Activated CD8-positive, alpha-beta memory T cell treated with anti-CD3 and anti-CD28 coated beads, Interleukin-2, amount 50 U/mL, for 4 hours (primary cell): ENCODE measurements at regions not wholly inside any gene's neighbourhood (a gene's known extent, or its start where the extent isn't known, plus 50 kb on each side); places are given as distances from the start of the nearest gene placed in this dataset.
"Not testable (repeated sequence)": the region's sequence is repeated elsewhere in the genome, so short reads cannot be mapped to it uniquely, and the experiment has no call there.

Experiments used
- DNase-seq: peaks from one replicate; pipeline ENCODE4 v3.0.0-alpha.2; 2020

DNA sequence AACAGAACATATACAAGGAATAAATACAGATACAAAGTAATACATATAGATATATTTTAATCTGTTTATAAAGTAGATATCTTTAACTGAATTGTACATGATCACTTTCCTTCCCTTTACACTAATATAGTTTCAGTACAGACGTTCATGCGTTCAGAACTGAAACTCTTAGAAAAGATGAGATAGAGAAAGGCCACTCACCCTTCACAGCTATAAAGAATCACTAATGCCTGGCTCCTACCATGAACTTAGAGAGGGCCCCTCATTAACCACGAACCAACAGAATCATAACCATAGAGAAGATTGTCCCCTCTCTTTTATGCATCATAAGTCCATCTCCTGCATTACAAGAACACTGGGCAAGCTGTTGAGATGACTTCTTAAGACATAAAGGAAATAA is 399.0 kb downstream of the COG6 start:
- not testable (repeated sequence) for DNase-seq

DNA sequence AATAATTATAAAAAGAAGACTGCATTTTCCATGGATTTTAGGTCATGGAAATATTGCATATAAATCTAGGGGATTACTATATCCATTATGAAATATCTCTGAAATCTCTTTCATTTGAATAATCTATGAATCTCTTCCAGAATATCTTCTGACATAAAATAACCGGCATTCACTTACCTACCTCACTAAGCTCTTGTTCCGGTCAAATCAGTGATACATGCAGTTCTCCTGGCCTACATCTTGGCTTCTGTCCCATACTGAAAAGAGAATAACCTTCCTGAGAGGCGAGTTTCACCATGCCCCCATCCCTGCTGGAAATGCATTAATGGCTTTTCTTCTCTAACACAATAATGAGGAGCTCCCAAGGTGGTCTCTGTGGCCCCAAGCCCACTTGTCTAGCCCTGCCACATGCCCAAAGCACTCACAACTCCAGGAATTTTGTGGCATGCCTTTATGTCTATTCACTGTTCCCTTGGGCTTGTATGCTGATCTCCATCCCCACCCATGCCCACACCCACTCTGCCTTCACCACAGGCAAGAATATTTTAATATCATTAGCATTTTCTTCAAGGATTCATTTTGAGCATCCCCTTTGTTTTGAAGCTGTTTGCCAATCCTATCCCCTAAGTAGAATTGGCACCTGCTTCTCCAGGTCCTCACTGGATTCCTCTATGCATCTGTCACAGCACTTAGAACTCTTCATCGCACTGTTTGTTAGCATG is 401.6 kb downstream of the COG6 start:
- DNase-seq, result no peak

DNA sequence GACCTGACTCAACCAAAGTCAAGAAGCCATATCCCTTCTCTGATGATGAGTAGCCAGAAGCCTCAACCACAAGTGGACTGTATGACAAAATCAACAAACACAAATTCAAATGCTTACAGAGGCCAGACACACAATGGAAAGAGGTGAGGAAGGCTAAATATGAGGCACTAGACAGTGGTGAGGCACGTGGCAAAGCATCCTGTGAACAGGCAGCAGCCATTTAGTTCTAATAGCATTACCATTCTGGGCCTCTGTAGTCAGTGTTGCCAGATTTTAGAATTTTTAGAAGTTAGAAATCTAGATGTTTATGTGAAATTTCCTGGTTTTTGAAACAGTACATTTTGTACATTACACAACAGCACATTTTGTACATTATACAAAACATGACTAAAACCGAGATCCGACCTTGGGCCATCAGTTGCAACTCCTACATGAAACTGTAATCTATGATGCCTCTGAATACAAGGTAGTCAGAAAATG is 403.3 kb downstream of the COG6 start:
- no peak for DNase-seq

DNA sequence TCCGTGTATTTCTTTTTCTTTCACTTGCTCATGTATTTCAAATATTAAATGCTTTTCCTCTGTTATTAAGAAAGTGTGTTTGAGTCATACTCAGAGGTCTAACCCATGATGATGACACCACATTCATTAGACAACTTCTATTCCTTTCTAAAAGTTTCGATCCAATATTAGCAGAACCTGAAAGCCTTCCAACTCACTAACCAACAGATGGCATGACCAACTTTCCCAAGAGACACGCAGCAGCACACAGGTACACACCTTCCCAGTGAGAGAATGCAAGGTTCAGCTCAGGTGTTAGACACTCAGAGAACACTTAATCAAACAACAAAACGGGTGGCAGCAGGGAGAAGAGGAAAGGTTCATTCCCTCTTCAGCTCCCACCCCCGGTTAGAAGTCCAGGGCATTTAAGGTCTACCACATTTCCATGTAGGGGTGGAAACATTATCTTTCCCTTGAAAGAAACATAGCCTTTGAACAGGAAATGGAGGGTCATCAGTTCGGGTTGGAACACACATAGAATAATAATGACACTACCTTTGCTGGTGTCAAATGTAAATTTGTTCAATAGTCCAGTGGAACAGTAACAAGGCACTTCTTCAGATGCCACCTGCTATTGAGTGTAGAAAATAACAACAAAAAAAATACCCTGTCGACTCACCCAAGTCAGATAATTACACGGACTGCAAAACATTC is 404.2 kb downstream of the COG6 start:
- no peak for DNase-seq

DNA sequence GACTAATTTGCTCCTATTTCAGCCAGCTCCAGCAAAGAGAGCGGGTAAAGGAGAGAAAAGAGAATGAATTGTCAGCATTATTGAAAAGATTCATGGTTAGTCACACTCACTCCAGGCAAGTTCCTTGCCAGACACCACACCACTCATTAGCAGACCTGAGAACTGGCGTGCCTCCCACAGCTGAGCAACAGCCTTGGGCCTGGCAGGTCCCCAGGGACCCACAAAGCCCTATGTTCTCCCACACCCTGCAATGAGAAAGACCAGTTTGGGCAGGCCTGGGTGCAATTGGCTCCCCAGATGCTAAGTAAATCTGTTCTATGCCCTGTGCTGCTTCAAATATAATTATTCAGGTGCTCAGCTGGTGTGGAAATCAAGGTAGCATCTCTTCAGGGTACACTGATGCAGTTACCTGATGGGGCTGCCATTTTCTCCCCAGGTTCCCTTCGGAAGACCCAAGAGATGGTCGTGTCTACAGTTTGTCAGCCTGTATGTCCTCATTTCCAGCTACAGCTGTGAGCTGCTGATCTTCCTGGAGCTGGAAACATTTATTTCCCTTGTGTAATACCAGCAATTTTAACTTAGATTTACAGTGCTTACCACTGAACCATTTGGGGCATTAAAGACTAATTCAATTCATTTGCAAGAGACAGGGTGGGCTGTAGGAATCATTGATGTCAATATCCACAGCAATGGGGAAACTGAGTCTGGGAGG is 405.0 kb downstream of the COG6 start:
- DNase-seq, result no peak

DNA sequence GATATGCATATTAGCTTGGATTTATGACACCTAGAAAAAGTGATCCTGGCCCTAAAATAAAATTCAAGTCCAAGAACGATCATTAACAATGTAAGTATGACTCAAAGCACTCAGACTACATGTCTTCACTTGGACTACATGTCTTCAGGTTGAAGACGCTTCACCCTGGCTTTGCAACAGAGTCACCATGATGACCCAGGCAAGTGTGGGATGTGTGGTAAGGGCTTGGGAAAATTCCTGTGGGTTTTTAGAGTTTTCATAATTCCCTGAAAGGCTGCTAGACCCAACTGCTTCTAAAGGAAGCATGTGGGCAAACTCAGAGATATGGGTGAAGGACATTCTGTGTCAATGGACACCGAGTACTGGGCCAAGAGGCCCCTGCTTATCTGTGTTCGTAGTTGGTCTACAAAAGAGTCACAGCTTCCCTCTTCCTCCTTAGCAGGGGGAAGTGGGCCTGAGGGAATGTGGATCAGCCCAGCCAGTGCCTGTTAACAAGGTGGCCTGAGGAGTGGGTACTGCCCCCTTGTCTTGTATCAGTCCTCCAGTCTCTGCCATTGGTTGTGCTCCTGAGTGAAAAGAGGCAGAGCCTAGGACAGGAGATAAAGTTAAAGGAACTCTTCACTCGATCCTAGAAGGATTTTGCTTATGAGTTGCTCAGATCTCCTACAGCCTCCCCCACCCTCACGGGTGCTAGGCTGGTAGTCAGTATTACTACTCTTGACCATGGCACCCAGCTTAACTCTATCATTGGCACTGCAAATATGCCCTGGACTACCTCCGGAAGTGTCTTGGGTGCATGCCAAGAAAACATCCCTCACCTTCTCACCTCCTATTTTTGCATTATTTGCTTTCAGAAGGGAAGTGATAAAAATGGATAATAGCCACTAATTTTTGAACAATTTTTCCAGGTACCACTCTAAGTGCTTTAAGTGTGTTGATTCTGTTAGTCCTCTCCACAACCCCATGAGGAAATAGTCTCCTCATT is 406.3 kb downstream of the COG6 start:
- no peak for DNase-seq

DNA sequence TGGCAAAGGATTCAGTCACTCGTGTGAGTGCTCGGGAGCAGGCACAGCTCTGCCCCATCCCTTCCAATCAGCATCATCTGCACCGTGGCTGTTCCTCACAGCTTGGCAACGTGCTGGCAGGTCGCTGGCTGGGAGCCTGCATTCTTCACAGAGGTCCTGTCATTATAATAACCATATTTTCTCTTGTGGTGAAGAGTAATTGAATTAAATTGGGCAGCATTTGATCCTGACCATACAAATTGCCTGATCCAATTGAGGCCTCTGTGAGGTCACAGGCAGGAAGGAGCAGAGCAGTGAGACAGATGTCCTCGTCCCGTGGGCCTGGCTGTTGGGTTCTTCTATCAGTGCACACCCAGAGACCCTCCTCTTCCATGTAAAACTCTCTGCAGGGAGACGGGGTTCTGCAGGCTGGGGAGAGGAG is 407.8 kb downstream of the COG6 start:
- DNase-seq, result no peak

DNA sequence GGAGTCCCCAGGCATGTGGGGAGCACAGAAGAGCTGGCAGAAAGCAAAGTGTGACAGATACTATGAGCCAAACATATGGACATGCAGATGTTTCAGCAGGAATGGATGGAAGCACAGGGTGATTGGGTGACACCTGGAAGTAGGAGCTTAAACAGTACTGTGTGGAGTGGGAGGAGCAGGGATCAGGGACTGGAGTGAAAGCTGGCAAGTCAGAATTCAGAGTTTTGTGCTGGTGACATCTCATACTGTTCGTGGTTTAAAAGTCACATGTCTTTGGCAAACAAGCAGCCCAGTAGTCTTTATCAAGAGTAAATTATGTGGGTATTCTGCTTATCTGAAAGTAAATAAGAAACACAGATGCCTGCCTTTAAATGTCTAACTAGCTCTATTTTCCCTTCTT is 408.2 kb downstream of the COG6 start:
- no peak for DNase-seq

DNA sequence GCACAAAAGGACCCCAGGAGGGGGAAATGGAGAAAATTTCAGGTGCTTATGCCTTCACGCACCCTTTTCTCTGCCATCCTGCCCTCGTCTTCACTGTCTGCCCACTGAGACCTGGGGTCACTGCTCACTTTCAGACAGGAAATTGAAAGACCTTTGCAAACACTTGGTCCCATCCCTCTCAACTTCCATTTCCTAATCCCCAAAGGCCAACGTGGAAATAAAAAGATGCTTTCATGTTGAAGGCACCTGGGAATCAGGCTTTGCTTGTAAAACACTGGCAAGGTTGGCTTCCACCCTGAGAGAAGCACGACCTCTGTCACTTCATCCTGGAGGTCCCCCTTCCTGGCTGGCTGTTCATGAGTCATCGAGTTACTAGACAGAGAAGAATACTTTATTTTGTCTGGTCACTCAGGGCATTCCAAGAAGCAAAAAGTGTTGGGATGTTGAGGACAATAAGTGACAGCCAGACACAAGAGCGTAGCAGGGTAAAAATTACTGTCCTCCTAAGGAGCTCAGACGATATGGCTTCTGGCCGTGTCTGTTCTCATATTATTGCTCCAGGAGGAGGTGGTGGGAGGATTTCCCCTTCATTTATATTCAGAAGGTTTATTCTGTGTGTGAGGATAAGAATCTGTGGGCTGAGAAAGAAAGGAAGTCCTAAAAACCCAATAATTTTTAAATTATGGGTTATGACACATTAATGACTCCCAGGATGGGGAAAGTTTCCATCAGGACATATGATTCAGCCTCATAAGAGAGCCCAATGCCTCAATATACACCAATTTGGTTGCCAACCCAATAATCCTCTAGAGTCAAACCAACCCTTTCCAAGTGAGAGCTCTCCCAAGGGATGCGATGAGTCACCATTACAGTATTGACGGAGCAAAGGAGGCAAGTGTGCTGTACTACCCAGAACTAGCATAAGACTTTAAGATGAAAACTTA is 409.0 kb downstream of the COG6 start:
- DNase-seq, result no peak

DNA sequence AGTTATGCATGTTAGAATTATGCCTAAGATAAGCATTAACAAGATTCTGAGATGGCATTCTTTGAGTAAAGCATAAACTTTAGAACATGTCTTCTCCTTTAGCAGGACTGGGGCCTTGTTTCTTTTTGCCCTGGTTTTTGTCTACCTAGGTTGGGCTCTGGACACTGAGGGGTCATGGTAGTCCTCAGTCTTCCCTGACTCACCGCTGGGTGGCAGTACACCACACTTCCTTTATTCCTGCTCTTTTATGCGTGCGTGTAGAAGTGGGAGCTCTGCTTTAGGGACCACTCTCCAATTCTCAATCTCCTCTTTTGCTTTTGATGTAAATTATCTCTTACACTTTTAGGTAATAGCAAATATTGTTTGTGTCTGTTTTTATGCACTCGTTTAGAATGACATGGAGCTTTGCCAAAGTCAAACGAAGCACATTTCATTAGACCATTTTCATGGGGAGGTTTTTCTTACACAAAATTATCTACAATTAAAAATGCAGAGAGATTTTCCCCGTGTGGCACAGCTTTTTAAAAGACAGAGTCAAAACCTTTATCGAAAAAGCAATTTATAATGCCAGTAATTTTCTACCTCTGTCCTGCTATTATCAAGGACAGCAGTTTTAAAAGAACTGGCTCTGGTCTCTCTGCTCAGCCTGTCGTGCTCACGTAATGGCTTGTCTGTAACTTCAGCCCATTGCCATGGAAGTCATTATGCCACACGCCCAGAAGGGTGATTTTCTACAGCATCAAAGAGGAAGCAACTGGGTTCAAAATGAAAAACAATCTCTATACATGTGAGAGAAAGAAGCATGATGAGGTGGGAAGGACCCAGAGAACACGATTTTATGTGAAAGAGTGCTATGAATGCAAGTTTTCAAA is 413.9 kb downstream of the COG6 start:
- peak; percentile 79 for DNase-seq

DNA sequence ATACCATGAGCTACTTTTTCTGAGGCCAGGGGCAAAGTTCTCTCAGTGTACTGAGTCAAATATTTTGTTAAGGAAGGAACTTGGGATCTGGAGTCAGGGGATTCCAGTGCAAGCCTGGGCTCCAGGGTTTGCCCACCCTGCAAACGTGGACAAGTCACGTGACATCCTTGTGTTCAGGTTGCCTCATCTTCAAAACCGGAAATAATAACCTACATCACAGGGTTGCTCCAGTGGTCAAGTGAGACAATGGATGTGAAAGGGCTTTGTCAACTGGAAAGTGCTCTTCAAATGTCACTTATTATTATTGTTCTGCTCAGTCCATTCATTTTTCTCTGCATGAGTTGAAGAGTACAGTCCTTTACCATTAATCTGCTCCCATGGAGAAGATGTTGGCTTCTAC is 414.9 kb downstream of the COG6 start:
- no peak for DNase-seq

DNA sequence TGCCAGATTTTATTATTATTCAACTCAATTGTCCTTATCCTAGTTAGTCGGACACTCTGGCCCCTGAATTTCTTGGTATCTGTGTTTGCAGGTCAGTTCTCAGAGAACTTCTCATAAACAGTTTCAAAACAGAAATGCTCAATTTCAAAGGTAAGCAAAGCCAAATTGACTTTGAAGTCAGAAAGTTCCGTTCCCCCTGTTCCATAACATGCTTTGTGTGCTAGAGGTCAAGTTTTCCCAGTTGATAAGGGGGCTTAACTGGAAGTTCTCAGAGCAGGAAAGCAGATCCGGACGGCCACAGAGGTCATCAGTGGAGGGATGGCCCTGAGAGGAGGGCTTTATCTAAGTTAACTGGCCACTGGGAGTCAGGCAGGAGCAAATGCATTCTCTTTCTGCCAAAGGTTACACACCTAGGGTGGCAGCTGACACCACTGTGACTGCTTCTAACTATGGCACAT is 417.2 kb downstream of the COG6 start:
- DNase-seq, result no peak

DNA sequence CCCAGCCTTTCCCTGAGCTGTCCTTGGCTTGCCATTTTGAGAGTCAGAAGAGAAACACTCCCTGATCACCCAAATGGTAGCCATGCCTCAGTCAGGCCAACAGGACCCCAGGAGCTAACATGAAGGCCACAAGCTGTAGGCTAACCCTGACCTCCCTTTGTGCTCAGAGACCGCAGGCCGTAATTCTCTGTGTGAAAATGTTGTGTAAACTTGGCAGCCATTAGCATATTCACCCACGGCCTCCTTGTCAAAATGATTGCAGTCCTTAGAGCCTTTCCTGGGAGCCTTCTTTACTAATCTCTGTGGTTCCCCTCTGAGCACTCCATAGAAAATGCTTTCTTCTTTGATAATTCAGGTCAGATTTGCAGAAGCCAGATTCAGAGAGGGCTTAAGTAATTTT is 418.9 kb downstream of the COG6 start:
- no peak for DNase-seq

DNA sequence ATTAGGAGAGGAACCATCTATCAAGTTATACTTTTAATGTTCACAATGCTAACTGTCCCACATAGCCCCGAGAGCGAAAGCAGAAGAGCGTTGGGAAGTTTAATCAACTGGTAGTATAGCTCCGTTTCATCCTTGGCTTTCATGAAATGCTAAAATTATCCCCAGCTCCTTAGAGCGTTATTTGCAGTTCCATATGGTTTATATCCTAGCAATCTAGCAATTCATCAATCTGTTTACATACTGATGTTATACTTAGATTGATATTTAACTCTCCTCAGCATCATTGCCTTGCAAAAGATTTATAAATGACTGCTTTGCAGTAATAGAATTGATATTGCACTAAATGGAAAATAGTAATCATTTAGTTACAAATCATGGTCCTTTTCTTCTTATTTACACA is 419.8 kb downstream of the COG6 start:
- no peak for DNase-seq

DNA sequence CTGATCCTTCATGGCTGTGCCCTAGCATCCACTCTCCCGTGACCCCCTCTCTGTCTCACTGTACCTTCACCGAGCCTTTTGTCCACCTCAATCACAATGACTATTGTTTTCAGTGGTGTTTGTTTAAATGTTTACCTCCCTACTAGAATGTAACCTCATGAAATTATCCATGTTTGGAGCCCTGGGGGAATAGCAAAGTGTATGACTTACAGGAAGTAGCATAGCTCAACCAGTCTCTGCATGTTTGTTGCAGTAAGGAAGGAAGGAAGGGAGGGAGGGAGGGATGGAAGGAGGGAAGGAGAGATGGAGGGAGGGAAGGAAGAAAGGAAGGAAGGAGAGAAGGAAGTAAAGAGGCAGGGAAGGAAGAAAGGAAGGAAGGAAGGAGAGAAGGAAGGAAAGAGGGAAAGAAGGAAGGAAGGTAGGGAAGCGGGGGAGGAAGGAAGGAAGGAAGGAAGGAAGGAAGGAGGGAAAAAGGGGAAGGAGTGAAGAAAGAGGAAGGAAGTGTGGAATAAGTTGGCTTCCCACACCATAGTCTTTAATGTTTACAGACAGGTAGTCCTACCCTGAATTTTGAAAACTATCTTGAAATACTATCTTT is 421.4 kb downstream of the COG6 start:
- DNase-seq, result no peak

DNA sequence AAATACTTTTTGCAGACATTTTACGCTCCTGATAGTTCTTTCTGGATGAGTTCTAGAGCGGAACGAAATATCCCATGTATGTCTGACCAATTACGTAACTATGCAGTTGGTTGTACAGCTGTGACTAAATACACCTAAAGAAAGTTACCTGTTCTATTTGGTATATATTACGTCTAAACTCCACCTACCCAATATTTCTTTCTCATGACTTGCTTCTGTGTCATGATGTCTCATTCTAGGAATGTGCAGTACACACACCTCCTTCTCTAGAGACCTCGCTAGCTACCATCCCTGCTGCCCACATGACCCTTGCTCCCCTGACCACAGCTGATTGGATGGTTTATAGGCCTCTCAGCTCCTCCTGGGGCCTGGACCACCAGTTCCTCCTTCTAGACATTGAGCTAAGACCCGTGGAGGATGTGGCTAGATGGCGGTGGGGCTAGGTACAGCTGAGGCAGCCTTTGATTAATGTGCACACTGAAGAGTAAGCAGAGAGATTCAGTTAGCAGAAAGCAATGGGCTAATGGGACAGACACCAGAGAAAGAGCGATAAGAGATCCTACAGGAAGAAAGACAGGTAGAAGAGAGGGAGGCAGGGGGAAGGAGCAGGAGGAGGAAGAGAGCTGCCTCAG is 422.1 kb downstream of the COG6 start:
- DNase-seq, result no peak

DNA sequence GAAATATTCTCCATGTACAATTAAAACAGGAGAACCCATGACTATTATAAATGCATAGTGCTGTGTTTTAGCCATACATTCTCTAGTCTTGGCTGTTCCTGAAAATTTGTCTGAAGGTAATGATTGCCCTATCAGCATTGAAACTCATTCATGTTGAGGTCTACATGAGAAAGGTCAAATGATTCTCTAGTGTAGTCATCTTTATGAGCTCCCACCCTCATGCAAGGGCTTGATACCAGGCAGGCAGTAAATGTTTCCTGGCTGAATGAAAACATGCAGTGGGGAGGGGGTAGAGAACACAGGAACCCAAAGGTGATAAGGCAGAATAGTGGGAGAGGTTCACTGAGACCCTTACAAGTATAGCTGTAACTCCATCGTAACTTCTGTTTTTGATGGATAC is 424.3 kb downstream of the COG6 start:
- no peak for DNase-seq

DNA sequence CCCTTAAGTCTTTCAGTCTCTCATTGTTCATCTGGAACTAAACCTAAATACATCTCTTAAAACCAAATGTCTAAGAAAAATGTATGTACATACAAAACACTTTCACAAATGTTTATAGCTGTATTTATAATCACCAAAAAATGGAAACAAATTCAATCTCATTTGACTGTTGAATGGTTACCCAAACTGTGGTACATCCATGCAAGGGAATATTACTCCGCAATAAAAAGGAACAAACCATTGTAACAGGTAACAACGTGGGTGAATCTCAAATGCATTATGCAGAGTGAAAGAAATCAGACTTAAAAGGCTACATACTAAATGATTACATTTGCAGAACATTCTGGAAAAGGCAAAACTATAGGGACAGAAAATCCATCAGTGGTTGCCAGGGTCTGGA is 425.2 kb downstream of the COG6 start:
- DNase-seq, result no peak

DNA sequence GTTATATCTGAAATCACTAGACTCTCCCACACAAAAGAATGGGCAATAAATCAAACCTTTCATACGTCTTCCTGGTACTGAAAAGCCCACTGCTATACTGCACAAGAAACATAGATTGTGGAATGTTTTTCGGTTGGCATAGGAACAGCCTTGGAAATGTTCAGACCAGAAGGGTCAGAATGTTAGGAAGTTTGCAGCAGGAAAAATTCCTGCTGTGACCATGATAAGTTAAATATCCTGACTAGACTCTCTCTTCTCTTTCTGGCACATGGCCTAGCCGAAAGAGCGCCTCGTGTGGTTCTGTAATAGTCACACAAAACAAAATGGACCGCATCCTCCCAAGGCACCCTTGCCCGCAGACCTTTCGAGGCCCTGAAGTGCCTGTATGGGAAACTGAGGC is 427.2 kb downstream of the COG6 start:
- no peak for DNase-seq

DNA sequence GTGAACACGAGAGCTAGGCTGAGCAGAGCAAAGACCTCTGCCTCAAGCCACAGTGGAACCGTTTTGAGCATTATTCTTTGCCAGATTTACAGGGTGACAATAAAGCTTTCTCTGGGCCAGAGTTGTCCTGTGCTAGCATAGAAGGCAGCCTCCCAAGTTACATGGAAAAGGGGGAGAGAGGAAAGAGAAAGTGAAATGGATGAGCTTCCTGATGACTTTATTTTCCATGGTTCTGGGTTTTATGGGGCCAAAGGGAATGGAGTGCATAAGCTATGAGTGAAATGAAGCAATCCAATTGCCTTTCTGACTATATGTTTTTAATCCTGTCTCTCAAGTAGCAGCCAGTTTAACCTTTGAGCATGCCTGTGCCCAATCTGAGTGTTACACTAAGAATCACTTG is 428.4 kb downstream of the COG6 start:
- no peak for DNase-seq
